Suprapubic skin (tissue), 3 donors: ENCODE measurements at regions not wholly inside any gene's neighbourhood (a gene's known extent, or its start where the extent isn't known, plus 50 kb on each side); places are given as distances from the start of the nearest gene placed in this dataset.

Source experiments
- EP300 ChIP-seq: sonication (generic); formaldehyde crosslinking; IDR thresholded peaks from one replicate; pipeline ENCODE4 v1.6.1; 2017; ENCODE audit warnings: antibody characterized with exemption
- TF ChIP-seq, protein P1 (sequence below), 2 donors: fragments of 200-600 bp in 1 of 2; fragments of 450-650 bp in 1 of 2; sonication (generic) in 1 of 2; IDR thresholded peaks; one replicate each; pipeline ENCODE4 v1.5.1; 2016 to 2019; ENCODE audit warnings: antibody characterized with exemption in 2 of 2, mild to moderate bottlenecking in 1 of 2, moderate library complexity in 1 of 2

DNA sequence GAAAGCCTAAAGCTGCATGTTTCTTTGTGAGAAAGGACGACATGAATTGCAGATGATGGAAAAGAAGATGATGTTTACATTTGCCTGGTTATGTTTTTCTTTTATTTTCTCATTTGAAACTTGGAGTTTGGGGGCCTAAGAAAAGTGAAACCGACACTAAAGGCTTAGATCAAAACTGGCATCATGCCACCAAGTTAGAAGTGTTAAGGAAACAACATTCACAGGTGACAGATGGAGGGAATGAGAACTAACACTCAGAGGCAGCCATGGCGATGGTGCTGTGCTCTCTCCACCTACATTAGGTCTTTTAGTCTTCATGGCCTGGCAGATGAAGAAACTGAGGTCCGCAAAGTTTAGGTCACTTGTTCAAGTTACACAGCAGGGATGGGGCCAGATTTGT lies 923.6 kb downstream of the TUSC7 start:
- TF ChIP-seq, protein P1, sequence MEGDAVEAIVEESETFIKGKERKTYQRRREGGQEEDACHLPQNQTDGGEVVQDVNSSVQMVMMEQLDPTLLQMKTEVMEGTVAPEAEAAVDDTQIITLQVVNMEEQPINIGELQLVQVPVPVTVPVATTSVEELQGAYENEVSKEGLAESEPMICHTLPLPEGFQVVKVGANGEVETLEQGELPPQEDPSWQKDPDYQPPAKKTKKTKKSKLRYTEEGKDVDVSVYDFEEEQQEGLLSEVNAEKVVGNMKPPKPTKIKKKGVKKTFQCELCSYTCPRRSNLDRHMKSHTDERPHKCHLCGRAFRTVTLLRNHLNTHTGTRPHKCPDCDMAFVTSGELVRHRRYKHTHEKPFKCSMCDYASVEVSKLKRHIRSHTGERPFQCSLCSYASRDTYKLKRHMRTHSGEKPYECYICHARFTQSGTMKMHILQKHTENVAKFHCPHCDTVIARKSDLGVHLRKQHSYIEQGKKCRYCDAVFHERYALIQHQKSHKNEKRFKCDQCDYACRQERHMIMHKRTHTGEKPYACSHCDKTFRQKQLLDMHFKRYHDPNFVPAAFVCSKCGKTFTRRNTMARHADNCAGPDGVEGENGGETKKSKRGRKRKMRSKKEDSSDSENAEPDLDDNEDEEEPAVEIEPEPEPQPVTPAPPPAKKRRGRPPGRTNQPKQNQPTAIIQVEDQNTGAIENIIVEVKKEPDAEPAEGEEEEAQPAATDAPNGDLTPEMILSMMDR (IDR thresholded peaks at IDR 0.05) = no peak
- TF ChIP-seq EP300 = no peak
